Glomerular endothelial cell (primary cell): ENCODE measurements at regions not wholly inside any gene's neighbourhood (a gene's known extent, or its start where the extent isn't known, plus 50 kb on each side); places are given as distances from the start of the nearest gene placed in this dataset.
A peak's percentile ranks its signal among the peaks of the same experiment; 100 is the strongest.
"Not testable (repeated sequence)": the region's sequence is repeated elsewhere in the genome, so short reads cannot be mapped to it uniquely, and the experiment has no call there.

Source experiments
- DNase-seq: peaks from one replicate; pipeline ENCODE4 v3.0.0-alpha.2; 2011; ENCODE audit warnings: low read depth, low spot score; ENCODE audit errors: extremely low read depth

- DNase-seq, result no peak
Measured at GRCh38 chr13:81986308-81986707, 1645.4 kb upstream of the SPRY2 start.

- DNase-seq, result no peak
Measured at GRCh38 chr13:81957121-81957520, 1616.2 kb upstream of the SPRY2 start.

- peak; percentile 25 for DNase-seq
Measured at GRCh38 chr13:81929988-81930387, 1589.1 kb upstream of the SPRY2 start.

GRCh38 chr13:81927347-81927746, 1586.4 kb upstream of the SPRY2 start:
- no peak for DNase-seq

GRCh38 chr13:81917810-81918209, 1576.9 kb upstream of the SPRY2 start:
- no peak for DNase-seq

- no peak for DNase-seq
Measured at GRCh38 chr13:81916461-81916860, 1575.5 kb upstream of the SPRY2 start.

GRCh38 chr13:81907787-81908372, 1567.0 kb upstream of the SPRY2 start:
- no peak for DNase-seq

GRCh38 chr13:81888855-81889254, 1547.9 kb upstream of the SPRY2 start:
- no peak for DNase-seq

GRCh38 chr13:81874681-81875661, 1534.0 kb upstream of the SPRY2 start:
- DNase-seq, result no peak

- DNase-seq, result no peak
Measured at GRCh38 chr13:81874253-81874652, 1533.3 kb upstream of the SPRY2 start.

GRCh38 chr13:81872581-81872980, 1531.7 kb upstream of the SPRY2 start:
- no peak for DNase-seq

- not testable (repeated sequence) for DNase-seq
Measured at GRCh38 chr13:81871751-81872325, 1530.9 kb upstream of the SPRY2 start.

GRCh38 chr13:81848291-81848690, 1507.4 kb upstream of the SPRY2 start:
- no peak for DNase-seq

GRCh38 chr13:81846771-81847170, 1505.8 kb upstream of the SPRY2 start:
- no peak for DNase-seq

GRCh38 chr13:81821259-81821658, 1480.3 kb upstream of the SPRY2 start:
- DNase-seq, result no peak

GRCh38 chr13:81800433-81800832, 1459.5 kb upstream of the SPRY2 start:
- DNase-seq, result no peak

GRCh38 chr13:81795710-81796109, 1454.8 kb upstream of the SPRY2 start:
- DNase-seq, result no peak

GRCh38 chr13:81791641-81792040, 1450.7 kb upstream of the SPRY2 start:
- DNase-seq, result no peak

GRCh38 chr13:81781471-81781870, 1440.5 kb upstream of the SPRY2 start:
- no peak for DNase-seq

- no peak for DNase-seq
Measured at GRCh38 chr13:81779876-81780275, 1439.0 kb upstream of the SPRY2 start.

GRCh38 chr13:81778350-81778749, 1437.4 kb upstream of the SPRY2 start:
- DNase-seq, result no peak

- DNase-seq, result no peak
Measured at GRCh38 chr13:81773263-81773662, 1432.3 kb upstream of the SPRY2 start.
